Keratinocyte (primary cell): ENCODE measurements at regions not wholly inside any gene's neighbourhood (a gene's known extent, or its start where the extent isn't known, plus 50 kb on each side); places are given as distances from the start of the nearest gene placed in this dataset.

Source experiments
- DNase-seq: peaks from one replicate; pipeline ENCODE4 v3.0.0-alpha.2; 2011; ENCODE audit warnings: low read depth, missing footprints, low spot score
- FAIRE-seq: peaks from 2 replicates; lab custom pipeline; 2011; peaks lifted over from hg19 to GRCh38; lab: Jason Lieb, UNC
- H2AFZ ChIP-seq: 2 replicates; pipeline ENCODE4 v1.6.0; 2012; ENCODE audit warnings: low read length, control low read depth, inconsistent platforms; ENCODE audit not compliant: control insufficient read depth
- H3K27ac ChIP-seq: 2 replicates; pipeline ENCODE4 v1.5.1; 2011; ENCODE audit warnings: low read length; ENCODE audit not compliant: control insufficient read depth, insufficient read depth
- H3K27me3 ChIP-seq: 3 replicates; pipeline ENCODE4 v1.6.0; 2011; ENCODE audit warnings: low read length; ENCODE audit not compliant: control insufficient read depth, insufficient read depth; ENCODE audit errors: extremely low read depth
- H3K36me3 ChIP-seq, 2 experiments: 2 replicates in 1 of 2; 3 replicates in 1 of 2; pipeline ENCODE4 v1.5.1; 2011; ENCODE audit warnings: low read length in 2 of 2, mild to moderate bottlenecking in 1 of 2; ENCODE audit not compliant: control insufficient read depth in 2 of 2, insufficient read depth in 2 of 2; ENCODE audit errors: extremely low read depth in 1 of 2
- H3K4me1 ChIP-seq: 3 replicates; pipeline ENCODE4 v1.5.1; 2011; ENCODE audit warnings: low read length; ENCODE audit not compliant: control insufficient read depth, insufficient read depth; ENCODE audit errors: extremely low read depth
- H3K4me2 ChIP-seq: 3 replicates; pipeline ENCODE4 v1.6.0; 2011; ENCODE audit warnings: low read depth, low read length; ENCODE audit not compliant: control insufficient read depth, insufficient read depth; ENCODE audit errors: extremely low read depth
- H3K4me3 ChIP-seq, 3 experiments: fragments of 200-600 bp in 1 of 3; sonication (generic) in 1 of 3; 2 replicates in 2 of 3; 3 replicates in 1 of 3; pipeline ENCODE4 v1.5.1; 2011 to 2016; ENCODE audit warnings: low read length in 3 of 3, mild to moderate bottlenecking in 3 of 3, control low read depth in 2 of 3, inconsistent platforms in 1 of 3, low read depth in 1 of 3, mixed read lengths in 1 of 3, mixed run types in 1 of 3, moderate library complexity in 1 of 3; ENCODE audit not compliant: control insufficient read depth in 2 of 3, insufficient read depth in 2 of 3; ENCODE audit errors: extremely low read depth in 1 of 3
- H3K79me2 ChIP-seq: 2 replicates; pipeline ENCODE4 v1.6.0; 2012; ENCODE audit warnings: low read length; ENCODE audit not compliant: control insufficient read depth, insufficient read depth
- H3K9ac ChIP-seq: 3 replicates; pipeline ENCODE4 v1.6.0; 2011; ENCODE audit warnings: low read length; ENCODE audit not compliant: control insufficient read depth, insufficient read depth; ENCODE audit errors: extremely low read depth
- H3K9me1 ChIP-seq: 3 replicates; pipeline ENCODE4 v1.6.0; 2011; ENCODE audit warnings: low read length; ENCODE audit not compliant: control insufficient read depth, insufficient read depth; ENCODE audit errors: extremely low read depth
- H3K9me3 ChIP-seq: 2 replicates; pipeline ENCODE4 v1.5.1; 2012; ENCODE audit warnings: low read depth, low read length; ENCODE audit not compliant: control insufficient read depth
- H4K20me1 ChIP-seq: 3 replicates; pipeline ENCODE4 v1.6.0; 2011; ENCODE audit warnings: low read length; ENCODE audit not compliant: control insufficient read depth, insufficient read depth; ENCODE audit errors: extremely low read depth
- EZH2 ChIP-seq: IDR thresholded peaks from one replicate; pipeline ENCODE4 v1.6.1; 2012; ENCODE audit warnings: inconsistent platforms, mild to moderate bottlenecking, low read length, moderate library complexity
- dilution Hi-C: fragments of 300-500 bp; cut with MboI; formaldehyde crosslinking; loops from one replicate; pipeline ENCODE4 v1.7.0; 2020; ENCODE audit warnings: low sequenced_read_pairs; ENCODE audit not compliant: extremely low pct_ligation_motif_present
- TF ChIP-seq, protein P1 (sequence below), 3 experiments: IDR thresholded peaks in 1 of 3; conservative IDR thresholded peaks in 1 of 3; optimal IDR thresholded peaks in 1 of 3; 2 replicates in 2 of 3; 3 replicates in 1 of 3; pipeline versions ENCODE3 to v1.5.1; 2011; ENCODE audit warnings: low read length in 3 of 3, mild to moderate bottlenecking in 3 of 3, moderate library complexity in 2 of 3, control low read depth in 1 of 3, inconsistent platforms in 1 of 3; ENCODE audit not compliant: insufficient read depth in 2 of 3; ENCODE audit errors: extremely low read depth in 1 of 3

GRCh38 chr2:237194081-237194480, 108.4 kb downstream of the COPS8 start:
- Histone ChIP-seq H3K9ac (no peak overlapping the region), H3K27me3 (peaks cover 27% of the 10 kb centered on the region), H3K4me2 (no peak overlapping the region), H3K27ac (no peak overlapping the region), H4K20me1 (no peaks in the 10 kb centered on the region), H3K4me3 (no peak overlapping the region), H3K9me1 (no peaks in the 10 kb centered on the region), H3K4me1 (no peaks in the 10 kb centered on the region), H3K36me3 (no peaks in the 10 kb centered on the region), H2AFZ (no peak overlapping the region), H3K79me2 (no peaks in the 10 kb centered on the region), H3K9me3 (no peaks in the 10 kb centered on the region)
- TF ChIP-seq, protein P1, sequence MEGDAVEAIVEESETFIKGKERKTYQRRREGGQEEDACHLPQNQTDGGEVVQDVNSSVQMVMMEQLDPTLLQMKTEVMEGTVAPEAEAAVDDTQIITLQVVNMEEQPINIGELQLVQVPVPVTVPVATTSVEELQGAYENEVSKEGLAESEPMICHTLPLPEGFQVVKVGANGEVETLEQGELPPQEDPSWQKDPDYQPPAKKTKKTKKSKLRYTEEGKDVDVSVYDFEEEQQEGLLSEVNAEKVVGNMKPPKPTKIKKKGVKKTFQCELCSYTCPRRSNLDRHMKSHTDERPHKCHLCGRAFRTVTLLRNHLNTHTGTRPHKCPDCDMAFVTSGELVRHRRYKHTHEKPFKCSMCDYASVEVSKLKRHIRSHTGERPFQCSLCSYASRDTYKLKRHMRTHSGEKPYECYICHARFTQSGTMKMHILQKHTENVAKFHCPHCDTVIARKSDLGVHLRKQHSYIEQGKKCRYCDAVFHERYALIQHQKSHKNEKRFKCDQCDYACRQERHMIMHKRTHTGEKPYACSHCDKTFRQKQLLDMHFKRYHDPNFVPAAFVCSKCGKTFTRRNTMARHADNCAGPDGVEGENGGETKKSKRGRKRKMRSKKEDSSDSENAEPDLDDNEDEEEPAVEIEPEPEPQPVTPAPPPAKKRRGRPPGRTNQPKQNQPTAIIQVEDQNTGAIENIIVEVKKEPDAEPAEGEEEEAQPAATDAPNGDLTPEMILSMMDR (optimal IDR thresholded peaks at IDR 0.05 in 1 of 3, IDR thresholded peaks at IDR 0.05 in 1 of 3, conservative IDR thresholded peaks at IDR 0.05 in 1 of 3; ENCODE audit: extremely low read depth in 1 of 3, insufficient read depth in 2 of 3, low read length in 3 of 3): no peak
- TF ChIP-seq EZH2: no peak
- DNase-seq: no peak
- no peak for FAIRE-seq
- dilution Hi-C loops: no loop called here

DNA sequence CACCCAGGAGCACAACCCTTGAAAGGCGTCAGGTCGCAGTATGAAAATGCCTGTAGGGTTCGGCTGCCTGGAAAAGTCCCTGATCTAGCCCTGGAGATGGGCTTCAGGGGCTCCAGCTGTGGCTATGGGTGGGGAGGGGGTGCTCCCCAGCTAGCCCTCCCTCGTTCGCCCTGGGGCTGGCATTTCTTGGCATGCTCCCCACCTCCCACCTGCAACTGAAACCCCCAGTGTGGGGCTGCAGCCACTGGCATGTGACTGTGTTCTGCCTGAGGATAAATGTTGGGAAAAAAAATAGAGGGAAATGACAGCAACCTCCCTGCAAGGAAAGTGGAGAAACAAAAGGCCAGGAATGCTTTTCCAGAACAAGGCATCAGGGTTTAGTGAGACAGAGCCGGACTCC, 109.2 kb downstream of the COPS8 start:
- H3K4me2 ChIP-seq: no peak overlapping the region
- TF ChIP-seq EZH2: no peak
- TF ChIP-seq, protein P1 (optimal IDR thresholded peaks at IDR 0.05 in 1 of 3, IDR thresholded peaks at IDR 0.05 in 1 of 3, conservative IDR thresholded peaks at IDR 0.05 in 1 of 3; ENCODE audit: extremely low read depth in 1 of 3, insufficient read depth in 2 of 3, low read length in 3 of 3): no peak
- peaks cover 27% of the 10 kb centered on the region for H3K27me3 ChIP-seq
- no peaks in the 10 kb centered on the region for H3K79me2 ChIP-seq
- no peak overlapping the region for H2AFZ ChIP-seq
- DNase-seq: no peak
- no peak overlapping the region for H3K27ac ChIP-seq
- no peak overlapping the region for H3K9ac ChIP-seq
- dilution Hi-C loops: no loop called here
- no peaks in the 10 kb centered on the region for H3K9me3 ChIP-seq
- no peaks in the 10 kb centered on the region for H3K36me3 ChIP-seq
- no peaks in the 10 kb centered on the region for H3K9me1 ChIP-seq
- no peaks in the 10 kb centered on the region for H3K4me1 ChIP-seq
- no peaks in the 10 kb centered on the region for H4K20me1 ChIP-seq
- no peak overlapping the region for H3K4me3 ChIP-seq
- no peak for FAIRE-seq
